Neuron (in vitro differentiated cells): ENCODE measurements at regions not wholly inside any gene's neighbourhood (a gene's known extent, or its start where the extent isn't known, plus 50 kb on each side); places are given as distances from the start of the nearest gene placed in this dataset.

Source experiments
- H2AFZ ChIP-seq: one replicate; pipeline ENCODE4 v1.6.1; 2013; ENCODE audit warnings: low read depth, mild to moderate bottlenecking, inconsistent platforms, low read length, moderate library complexity
- H3K27me3 ChIP-seq: one replicate; pipeline ENCODE4 v1.6.1; 2013; ENCODE audit warnings: low read length; ENCODE audit not compliant: insufficient read depth
- H3K36me3 ChIP-seq: one replicate; pipeline ENCODE4 v1.6.1; 2013; ENCODE audit warnings: low read length; ENCODE audit not compliant: insufficient read depth
- H3K4me1 ChIP-seq: one replicate; pipeline ENCODE4 v1.6.1; 2013; ENCODE audit warnings: low read length; ENCODE audit not compliant: insufficient read depth
- H3K4me3 ChIP-seq: 2 replicates; pipeline ENCODE4 v1.5.1; 2013; ENCODE audit warnings: mild to moderate bottlenecking, low read length, moderate library complexity
- H3K9me3 ChIP-seq: one replicate; pipeline ENCODE4 v1.6.1; 2013; ENCODE audit warnings: low read length

DNA sequence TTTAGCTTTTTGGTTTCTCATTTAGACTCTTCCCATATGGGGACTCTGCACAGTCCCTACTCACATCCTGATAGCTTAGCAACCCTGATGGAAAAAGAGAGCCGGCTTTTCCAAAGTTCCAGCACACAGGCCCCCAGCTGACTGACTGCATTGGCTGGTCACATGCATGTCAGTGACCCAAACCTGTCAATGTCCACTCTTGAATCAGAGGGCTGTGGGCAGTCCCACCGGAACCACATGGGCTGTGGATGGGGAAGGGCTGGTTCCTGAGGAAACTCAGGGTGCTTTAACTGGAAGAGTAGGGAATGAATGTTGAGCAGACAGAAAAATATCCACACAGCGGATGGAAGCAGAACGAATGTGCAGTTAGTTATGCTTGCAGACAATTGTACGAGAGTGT lies 136.6 kb downstream of the NSG2 start:
- H3K4me1 ChIP-seq, result no peaks in the 10 kb centered on the region
- no peaks in the 10 kb centered on the region for H3K9me3 ChIP-seq
- H3K27me3 ChIP-seq, result peaks cover 4% of the 10 kb centered on the region
- H3K4me3 ChIP-seq, result no peak overlapping the region
- H2AFZ ChIP-seq, result no peak overlapping the region
- no peaks in the 10 kb centered on the region for H3K36me3 ChIP-seq

DNA sequence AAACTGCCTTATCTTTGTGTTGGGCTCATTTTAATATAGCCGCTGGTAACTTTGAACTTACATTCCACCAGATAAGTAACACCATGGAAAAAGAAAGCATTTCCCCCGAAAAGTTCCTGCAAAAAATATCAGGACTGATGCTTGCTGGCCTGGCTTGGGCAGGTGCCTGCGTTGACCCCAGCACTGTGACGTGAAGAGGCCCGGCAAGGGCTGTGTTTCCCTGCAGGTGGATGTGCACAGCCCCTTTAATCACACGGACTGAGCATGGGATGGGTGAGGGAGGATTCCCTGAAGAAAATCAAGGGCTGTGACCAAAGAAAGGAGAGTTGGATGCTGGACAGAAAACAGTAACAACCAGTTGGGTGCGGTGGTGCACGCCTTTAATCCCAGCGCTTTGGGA lies 138.2 kb downstream of the NSG2 start:
- H2AFZ ChIP-seq, result no peak overlapping the region
- no peak overlapping the region for H3K4me3 ChIP-seq
- no peaks in the 10 kb centered on the region for H3K9me3 ChIP-seq
- H3K4me1 ChIP-seq, result no peaks in the 10 kb centered on the region
- H3K27me3 ChIP-seq, result peaks cover 4% of the 10 kb centered on the region
- no peaks in the 10 kb centered on the region for H3K36me3 ChIP-seq

DNA sequence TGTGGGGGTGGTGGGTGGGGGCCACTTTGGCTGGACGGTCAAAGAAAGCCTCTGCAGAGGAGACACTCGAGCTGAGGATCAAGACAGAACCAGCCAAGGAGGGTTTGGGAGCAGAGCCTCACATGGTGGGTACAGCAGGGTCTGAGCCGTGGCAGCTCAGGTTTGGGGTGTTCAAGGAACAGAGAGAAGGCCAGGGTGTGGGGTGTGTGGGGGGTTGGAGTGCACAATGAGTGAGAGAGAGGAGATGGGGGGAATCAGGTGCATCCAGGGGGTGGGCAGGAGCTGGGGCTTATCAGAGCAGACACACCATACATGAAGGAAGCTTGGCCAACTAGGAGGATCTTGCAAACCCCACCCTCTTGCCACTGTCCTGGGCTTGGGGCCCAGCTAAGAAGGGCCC lies 140.0 kb downstream of the NSG2 start:
- Histone ChIP-seq H2AFZ (no peak overlapping the region), H3K4me1 (no peaks in the 10 kb centered on the region), H3K27me3 (peaks cover 4% of the 10 kb centered on the region), H3K4me3 (no peak overlapping the region), H3K9me3 (no peaks in the 10 kb centered on the region), H3K36me3 (no peaks in the 10 kb centered on the region)

DNA sequence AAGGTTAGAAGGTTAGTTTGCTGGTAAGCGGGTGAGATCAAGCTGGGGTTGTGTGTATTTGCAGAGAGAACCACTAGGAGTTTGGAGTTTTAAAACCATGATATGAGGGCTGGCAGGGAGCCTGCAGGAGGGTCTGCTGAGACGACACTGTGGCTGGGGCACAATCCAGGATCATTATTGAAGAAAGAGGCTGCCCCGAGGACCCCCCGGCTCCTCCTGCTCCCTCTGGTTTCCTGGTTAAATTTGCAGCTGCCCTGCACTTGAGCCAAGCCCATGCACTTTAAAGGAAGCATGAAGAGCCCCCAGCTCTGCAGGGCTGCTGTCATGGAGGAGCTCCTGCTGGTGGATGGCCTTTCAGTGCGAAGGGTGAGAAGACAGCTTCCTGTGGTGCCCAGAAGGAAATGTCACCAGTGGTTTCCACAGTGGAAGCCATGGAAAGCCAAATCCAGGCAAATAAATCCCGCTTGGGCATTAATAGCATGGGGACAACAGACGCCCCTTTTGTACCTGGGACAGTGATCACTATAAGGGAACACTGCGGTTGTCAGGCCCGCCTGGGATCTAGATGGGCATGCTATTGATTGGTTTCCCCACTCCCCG lies 140.7 kb downstream of the NSG2 start:
- peaks cover 4% of the 10 kb centered on the region for H3K27me3 ChIP-seq
- H3K4me1 ChIP-seq, result no peaks in the 10 kb centered on the region
- H3K9me3 ChIP-seq, result no peaks in the 10 kb centered on the region
- H3K4me3 ChIP-seq, result no peak overlapping the region
- H2AFZ ChIP-seq, result no peak overlapping the region
- H3K36me3 ChIP-seq, result no peaks in the 10 kb centered on the region

DNA sequence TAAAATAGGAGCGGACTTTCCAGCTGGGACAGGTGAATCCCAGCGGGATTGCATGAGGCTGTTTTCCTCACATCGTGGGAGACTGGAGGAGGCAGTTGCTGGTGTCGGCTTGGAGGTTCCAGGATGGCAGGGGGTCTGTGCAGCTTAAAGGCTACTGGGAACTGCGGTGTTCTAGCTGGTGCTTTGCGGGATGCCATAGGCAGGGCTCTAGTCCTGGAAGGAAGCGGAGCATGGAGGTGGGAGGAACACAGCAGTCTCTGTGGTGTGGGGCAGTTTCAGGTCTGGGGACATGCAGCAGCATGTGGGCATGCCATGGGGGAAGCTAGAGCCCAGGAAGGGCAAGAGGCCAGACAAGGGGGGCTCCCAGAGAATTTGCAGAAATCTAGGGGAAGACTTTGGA lies 141.5 kb downstream of the NSG2 start:
- Histone ChIP-seq H3K9me3 (no peaks in the 10 kb centered on the region), H2AFZ (no peak overlapping the region), H3K36me3 (no peaks in the 10 kb centered on the region), H3K4me3 (no peak overlapping the region), H3K27me3 (peaks cover 4% of the 10 kb centered on the region), H3K4me1 (no peaks in the 10 kb centered on the region)

DNA sequence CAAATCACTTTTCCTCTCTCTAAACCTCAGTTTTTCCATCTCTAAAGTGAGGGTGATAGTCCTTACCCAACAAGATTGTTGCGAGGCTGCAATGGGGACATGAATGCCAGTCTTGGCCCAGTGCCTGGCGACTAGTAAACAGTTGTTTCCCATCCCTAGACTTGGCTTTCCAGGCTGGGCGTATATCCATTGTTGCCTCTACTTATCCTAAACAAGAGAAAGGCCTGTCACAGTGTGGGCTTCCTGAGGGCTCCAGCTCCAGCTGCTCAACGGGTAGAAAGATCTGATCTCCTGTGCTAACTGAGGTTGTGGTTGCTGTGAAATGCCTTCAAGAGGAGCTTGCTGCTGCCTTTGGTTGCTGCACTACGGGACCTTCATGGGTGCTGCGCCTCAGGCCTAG lies 142.0 kb downstream of the NSG2 start:
- H3K9me3 ChIP-seq, result no peaks in the 10 kb centered on the region
- no peak overlapping the region for H2AFZ ChIP-seq
- no peaks in the 10 kb centered on the region for H3K4me1 ChIP-seq
- H3K4me3 ChIP-seq, result no peak overlapping the region
- H3K36me3 ChIP-seq, result no peaks in the 10 kb centered on the region
- peaks cover 4% of the 10 kb centered on the region for H3K27me3 ChIP-seq

DNA sequence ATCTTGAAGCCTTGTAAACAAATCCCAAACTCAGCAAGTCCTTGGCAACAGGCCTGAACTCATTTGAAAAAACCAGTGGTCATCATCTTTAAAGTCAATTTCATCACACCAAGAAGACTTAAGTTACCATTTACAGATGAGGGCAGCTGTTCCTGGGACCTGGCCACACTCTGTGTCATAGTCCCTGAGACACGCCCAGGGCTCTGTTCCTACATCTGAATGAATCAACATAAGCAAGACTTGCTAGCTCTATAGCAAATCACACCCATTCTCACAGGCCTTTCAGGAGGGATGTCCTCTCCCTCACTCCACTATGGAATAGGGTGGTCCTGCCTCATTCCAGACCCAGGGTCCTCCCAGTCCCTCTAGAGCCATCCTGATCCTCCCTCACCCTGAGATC lies 142.8 kb downstream of the NSG2 start:
- no peak overlapping the region for H3K4me3 ChIP-seq
- no peak overlapping the region for H2AFZ ChIP-seq
- peaks cover 4% of the 10 kb centered on the region for H3K27me3 ChIP-seq
- no peaks in the 10 kb centered on the region for H3K9me3 ChIP-seq
- no peaks in the 10 kb centered on the region for H3K4me1 ChIP-seq
- H3K36me3 ChIP-seq, result no peaks in the 10 kb centered on the region

DNA sequence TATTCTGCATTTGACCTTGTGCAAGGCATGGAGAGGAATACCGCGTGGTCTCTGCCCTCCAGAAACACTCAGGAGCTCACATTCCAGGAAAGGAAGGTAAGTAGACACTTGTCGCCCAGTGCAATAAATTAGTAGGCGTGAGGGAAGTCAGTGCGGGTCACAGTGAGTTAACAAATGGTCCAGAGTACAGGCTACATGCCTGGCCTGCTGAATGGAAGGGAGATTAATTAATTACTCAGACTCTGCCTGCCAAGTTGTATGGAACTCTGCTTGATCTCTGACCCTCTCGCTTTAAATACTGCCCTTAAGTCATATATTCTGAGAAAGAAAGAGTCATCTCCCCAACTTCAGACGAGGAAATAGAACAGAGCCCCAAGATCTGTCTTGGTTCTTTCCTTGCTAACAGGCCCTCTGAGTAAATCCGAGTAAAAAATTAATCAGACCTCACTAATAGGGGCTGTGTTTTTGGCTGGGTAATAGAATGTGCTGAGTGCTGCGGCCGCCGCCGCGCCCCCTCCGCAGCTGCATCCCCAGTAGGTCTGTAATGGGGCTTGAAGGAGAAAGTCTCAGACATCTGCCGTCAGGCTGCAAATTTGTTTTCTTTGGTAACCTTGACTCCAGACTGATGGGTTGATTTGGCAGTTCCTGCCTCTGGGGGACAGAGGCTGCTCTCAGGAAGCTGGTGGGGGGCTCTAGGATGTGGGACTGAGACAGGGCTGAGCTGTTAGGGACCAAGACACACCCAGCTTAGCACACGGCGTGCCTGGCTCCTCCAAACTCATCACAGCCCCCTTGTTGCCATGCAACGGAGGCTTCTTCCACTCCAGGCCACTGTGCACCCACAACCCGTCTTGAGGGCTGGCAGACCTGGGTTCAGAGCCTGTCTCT lies 144.4 kb downstream of the NSG2 start:
- H3K4me3 ChIP-seq, result no peak overlapping the region
- peaks cover 4% of the 10 kb centered on the region for H3K27me3 ChIP-seq
- H3K9me3 ChIP-seq, result no peaks in the 10 kb centered on the region
- H3K36me3 ChIP-seq, result no peaks in the 10 kb centered on the region
- H3K4me1 ChIP-seq, result no peaks in the 10 kb centered on the region
- H2AFZ ChIP-seq, result no peak overlapping the region

DNA sequence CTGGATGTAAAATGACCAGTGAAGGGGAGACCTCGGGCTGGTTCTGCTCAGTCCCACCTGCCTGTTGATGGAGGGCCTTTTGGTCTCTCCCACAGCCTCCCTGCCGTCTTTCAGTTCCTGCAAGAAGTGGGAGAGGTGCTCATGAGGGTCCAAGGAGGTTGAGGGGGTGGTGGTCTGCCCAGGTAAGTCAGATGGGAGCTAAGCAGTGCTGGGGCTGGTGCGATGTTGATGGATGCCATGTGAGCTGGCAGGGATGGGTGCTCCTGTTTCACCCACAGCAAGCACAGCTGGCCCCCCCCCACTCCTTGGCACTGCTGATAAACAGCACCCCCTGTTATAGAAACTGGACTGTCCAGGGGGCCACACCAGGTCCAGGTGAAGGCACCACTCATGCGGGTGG lies 145.6 kb downstream of the NSG2 start:
- no peak overlapping the region for H3K4me3 ChIP-seq
- H2AFZ ChIP-seq, result no peak overlapping the region
- peaks cover 4% of the 10 kb centered on the region for H3K27me3 ChIP-seq
- H3K4me1 ChIP-seq, result no peaks in the 10 kb centered on the region
- no peaks in the 10 kb centered on the region for H3K36me3 ChIP-seq
- no peaks in the 10 kb centered on the region for H3K9me3 ChIP-seq

DNA sequence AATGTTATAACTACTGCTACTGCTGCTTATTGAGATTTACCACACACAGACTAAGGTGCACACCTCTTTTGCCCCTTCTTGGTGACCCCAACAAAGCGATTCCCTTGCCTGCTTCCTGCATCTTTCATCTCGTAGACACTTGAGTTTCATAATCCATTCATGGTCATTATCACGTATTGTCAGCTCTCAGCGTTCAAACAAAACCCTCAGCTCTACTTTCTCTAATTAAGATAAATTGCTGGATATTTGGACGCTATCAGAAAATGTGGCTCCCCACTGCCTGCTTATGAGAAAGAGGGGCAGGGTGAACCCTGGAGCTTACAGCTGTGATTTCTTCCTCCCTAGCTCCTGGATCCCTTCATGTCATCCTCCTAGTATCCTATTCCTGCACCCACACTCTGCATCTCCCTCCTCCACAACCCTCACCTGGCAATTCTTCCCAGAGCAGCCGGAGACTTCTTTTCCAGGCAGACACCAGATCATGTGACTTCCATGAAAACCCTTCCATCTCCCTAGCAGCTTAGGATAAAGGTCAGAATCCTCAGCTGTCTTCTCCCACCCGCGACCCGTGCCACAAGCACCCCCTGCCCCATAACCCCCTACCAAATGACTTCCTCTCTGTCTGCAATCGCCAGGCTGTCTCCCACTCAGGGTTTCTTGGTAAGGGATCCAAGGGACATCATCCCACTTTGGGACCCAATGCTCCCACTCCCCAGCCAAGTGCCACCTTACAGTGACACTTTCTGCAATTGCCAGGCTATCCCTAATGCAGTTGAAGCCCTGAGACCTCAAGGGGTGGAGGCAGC lies 146.5 kb downstream of the NSG2 start:
- no peak overlapping the region for H3K4me3 ChIP-seq
- H3K9me3 ChIP-seq, result no peaks in the 10 kb centered on the region
- no peak overlapping the region for H2AFZ ChIP-seq
- no peaks in the 10 kb centered on the region for H3K27me3 ChIP-seq
- H3K4me1 ChIP-seq, result no peaks in the 10 kb centered on the region
- H3K36me3 ChIP-seq, result no peaks in the 10 kb centered on the region

DNA sequence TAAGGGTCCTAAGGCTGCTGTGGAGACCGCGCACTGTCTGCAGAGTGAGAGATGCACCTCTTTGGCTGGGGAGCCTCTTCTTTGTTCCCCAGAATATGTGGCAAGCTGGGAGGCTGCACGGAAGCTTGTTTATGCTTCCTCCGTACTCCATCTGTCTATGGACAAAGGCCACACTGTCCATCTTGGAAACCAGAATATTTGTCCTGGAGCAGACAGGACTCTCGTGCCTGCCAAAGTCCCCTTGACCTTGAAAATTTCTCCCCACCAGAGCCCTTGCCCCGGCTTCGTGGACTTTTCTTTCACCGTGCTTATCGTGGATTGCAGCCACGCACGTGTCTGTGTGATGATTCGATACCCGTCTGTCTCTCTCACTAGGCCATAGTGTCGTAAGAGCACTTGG lies 147.4 kb downstream of the NSG2 start:
- Histone ChIP-seq H3K27me3 (no peaks in the 10 kb centered on the region), H3K36me3 (no peaks in the 10 kb centered on the region), H3K4me3 (no peak overlapping the region), H3K9me3 (no peaks in the 10 kb centered on the region), H2AFZ (no peak overlapping the region), H3K4me1 (no peaks in the 10 kb centered on the region)

DNA sequence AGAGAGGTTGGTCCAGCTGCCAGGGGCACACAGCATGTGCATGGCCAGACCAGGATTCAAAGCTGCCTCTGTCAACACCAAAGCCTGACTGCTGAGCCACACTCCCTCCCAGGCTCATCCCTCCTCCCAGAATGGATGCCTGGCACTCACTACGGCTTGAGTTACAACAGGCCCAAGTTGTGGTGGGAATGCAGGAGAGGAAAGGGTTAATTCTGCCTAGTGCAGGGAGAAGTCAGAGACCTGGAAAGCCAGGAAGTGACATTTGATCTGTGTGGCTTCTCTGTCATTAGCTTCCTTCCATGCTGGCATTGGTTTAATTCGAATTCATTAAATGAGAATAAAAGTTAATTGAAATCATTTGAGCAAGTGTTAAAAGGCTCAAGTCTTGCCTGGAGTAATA lies 150.0 kb downstream of the NSG2 start:
- H2AFZ ChIP-seq, result no peak overlapping the region
- no peak overlapping the region for H3K4me3 ChIP-seq
- H3K9me3 ChIP-seq, result no peaks in the 10 kb centered on the region
- no peaks in the 10 kb centered on the region for H3K27me3 ChIP-seq
- H3K36me3 ChIP-seq, result no peaks in the 10 kb centered on the region
- no peaks in the 10 kb centered on the region for H3K4me1 ChIP-seq

DNA sequence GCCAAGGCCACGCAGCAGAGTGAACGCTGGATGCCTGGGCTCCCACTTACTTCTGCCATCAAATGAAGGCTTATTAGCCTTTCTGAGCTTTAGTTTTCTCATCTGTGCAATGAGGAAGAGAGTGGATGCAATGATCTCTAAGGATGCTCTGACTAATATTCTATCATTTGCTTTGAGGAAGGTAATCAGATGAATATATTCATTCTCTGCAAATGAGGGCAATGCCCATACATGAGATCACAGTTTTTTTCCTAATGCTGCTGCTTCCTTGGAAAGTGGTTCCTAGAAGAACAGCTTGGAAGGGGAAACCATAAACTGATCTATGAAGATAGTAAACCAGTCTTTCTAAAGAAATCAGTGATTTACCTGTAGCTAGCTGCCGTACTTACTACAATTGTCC lies 152.4 kb downstream of the NSG2 start:
- no peaks in the 10 kb centered on the region for H3K4me1 ChIP-seq
- H3K36me3 ChIP-seq, result no peaks in the 10 kb centered on the region
- H3K9me3 ChIP-seq, result no peaks in the 10 kb centered on the region
- no peak overlapping the region for H3K4me3 ChIP-seq
- H2AFZ ChIP-seq, result no peak overlapping the region
- no peaks in the 10 kb centered on the region for H3K27me3 ChIP-seq
